ENCODE measurements at regions not wholly inside any gene's neighbourhood (a gene's known extent, or its start where the extent isn't known, plus 50 kb on each side); places are given as distances from the start of the nearest gene placed in this dataset.

DNA sequence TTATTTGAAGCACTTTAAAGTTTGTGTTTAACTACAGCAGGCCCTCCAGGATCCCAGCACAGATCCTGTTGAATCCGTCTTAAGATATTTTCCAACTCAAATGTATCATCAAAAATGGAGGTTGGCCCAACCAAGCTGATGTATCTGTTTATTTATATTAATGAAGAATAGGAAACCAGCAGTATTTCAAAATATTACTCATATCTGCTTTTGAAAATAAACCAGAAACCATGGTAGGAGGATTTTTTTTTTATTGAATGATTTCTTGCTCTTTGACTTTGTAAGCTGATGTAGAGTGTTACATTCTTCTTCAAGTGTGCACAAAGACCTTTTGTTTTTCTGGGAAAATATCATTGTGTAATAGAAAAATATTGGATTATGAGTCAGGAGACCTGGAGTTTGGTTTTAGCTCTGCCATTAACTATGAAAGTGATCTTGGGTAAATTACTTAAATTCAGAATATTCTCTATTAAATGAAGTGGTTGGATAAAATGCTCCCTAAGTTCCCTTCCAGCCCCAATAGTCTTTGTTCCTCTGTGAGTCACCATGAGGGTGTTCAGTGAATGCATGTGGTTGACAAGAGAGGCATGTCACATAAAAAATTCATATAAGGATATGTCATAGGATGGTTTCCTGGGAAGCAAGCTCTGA, 221.3 kb upstream of the GAP43 start:
- ChIA-PET POLR2A (no interaction called here), CTCF (no interaction called here)
- Mint-ChIP-seq H3K27ac (ENCODE audit: unreplicated experiment) (no peak overlapping the region), H3K36me3 (ENCODE audit: insufficient read depth, unreplicated experiment) (no peaks in the 10 kb centered on the region), H3K4me1 (ENCODE audit: low read depth, unreplicated experiment) (no peaks in the 10 kb centered on the region), H3K4me3 (ENCODE audit: unreplicated experiment) (no peak overlapping the region), H3K9me3 (ENCODE audit: unreplicated experiment) (no peaks in the 10 kb centered on the region), H3K27me3 (ENCODE audit: insufficient read depth, unreplicated experiment) (peaks cover 5% of the 10 kb centered on the region)
- Histone ChIP-seq H3K9me3 (no peaks in the 10 kb centered on the region), H3K4me1 (no peaks in the 10 kb centered on the region), H3K27me3 (replicated peaks; ENCODE audit: control insufficient read depth, insufficient read depth, low read length) (no peaks in the 10 kb centered on the region; the same call in 1 of the 2 replicates), H3K4me3 (ENCODE audit: low read depth, low read length) (no peak overlapping the region), H3K36me3 (ENCODE audit: control insufficient read depth, insufficient read depth, low read length) (no peaks in the 10 kb centered on the region)
- intact Hi-C loops (cut with micrococcal nuclease; ENCODE audit: unreplicated experiment) = no loop called here
- TF ChIP-seq, protein P1, sequence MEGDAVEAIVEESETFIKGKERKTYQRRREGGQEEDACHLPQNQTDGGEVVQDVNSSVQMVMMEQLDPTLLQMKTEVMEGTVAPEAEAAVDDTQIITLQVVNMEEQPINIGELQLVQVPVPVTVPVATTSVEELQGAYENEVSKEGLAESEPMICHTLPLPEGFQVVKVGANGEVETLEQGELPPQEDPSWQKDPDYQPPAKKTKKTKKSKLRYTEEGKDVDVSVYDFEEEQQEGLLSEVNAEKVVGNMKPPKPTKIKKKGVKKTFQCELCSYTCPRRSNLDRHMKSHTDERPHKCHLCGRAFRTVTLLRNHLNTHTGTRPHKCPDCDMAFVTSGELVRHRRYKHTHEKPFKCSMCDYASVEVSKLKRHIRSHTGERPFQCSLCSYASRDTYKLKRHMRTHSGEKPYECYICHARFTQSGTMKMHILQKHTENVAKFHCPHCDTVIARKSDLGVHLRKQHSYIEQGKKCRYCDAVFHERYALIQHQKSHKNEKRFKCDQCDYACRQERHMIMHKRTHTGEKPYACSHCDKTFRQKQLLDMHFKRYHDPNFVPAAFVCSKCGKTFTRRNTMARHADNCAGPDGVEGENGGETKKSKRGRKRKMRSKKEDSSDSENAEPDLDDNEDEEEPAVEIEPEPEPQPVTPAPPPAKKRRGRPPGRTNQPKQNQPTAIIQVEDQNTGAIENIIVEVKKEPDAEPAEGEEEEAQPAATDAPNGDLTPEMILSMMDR (IDR thresholded peaks at IDR 0.05; ENCODE audit: insufficient read depth in 1 of 2, low read depth in 1 of 2, low read length in 1 of 2, severe bottlenecking in 1 of 2, unreplicated experiment in 1 of 2) = no peak
- no peak for DNase-seq
- BruUV-seq (replicated peaks) = no TSS peak

DNA sequence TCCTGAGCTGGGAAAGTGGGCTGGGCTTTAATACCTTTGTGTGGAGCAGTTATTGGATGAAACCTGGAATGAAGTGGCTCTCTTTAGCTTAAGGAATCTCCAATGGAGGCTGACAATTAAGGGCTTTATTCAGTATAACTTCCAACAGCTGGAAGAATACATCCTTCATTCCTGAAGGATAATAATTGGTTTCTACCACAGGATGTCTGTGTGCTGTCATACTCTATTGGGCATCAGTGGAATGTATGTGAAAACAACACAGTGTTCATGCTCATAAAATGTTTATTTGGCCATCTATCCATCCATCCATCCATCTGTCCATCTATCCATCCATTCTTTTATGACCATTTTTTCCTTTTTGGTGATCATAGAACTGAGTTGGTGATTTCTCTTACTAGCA, 220.7 kb upstream of the GAP43 start:
- H3K27me3 Mint-ChIP-seq (ENCODE audit: insufficient read depth, unreplicated experiment) = peaks cover 5% of the 10 kb centered on the region
- TF ChIP-seq, protein P1 (IDR thresholded peaks at IDR 0.05; ENCODE audit: insufficient read depth in 1 of 2, low read depth in 1 of 2, low read length in 1 of 2, severe bottlenecking in 1 of 2, unreplicated experiment in 1 of 2) = no peak
- CTCF ChIA-PET = no interaction called here
- Histone ChIP-seq H3K4me3 (ENCODE audit: low read depth, low read length) (no peak overlapping the region), H3K4me1 (no peaks in the 10 kb centered on the region), H3K9me3 (no peaks in the 10 kb centered on the region), H3K27me3 (replicated peaks; ENCODE audit: control insufficient read depth, insufficient read depth, low read length) (no peaks in the 10 kb centered on the region; the same call in 1 of the 2 replicates), H3K36me3 (ENCODE audit: control insufficient read depth, insufficient read depth, low read length) (no peaks in the 10 kb centered on the region)
- no TSS peak for BruUV-seq (replicated peaks)
- H3K4me1 Mint-ChIP-seq (ENCODE audit: low read depth, unreplicated experiment) = no peaks in the 10 kb centered on the region
- H3K36me3 Mint-ChIP-seq (ENCODE audit: insufficient read depth, unreplicated experiment) = no peaks in the 10 kb centered on the region
- POLR2A ChIA-PET = no interaction called here
- DNase-seq = no peak
- H3K9me3 Mint-ChIP-seq (ENCODE audit: unreplicated experiment) = no peaks in the 10 kb centered on the region
- H3K27ac Mint-ChIP-seq (ENCODE audit: unreplicated experiment) = no peak overlapping the region
- no peak overlapping the region for H3K4me3 Mint-ChIP-seq (ENCODE audit: unreplicated experiment)
- intact Hi-C loops (cut with micrococcal nuclease; ENCODE audit: unreplicated experiment) = no loop called here

DNA sequence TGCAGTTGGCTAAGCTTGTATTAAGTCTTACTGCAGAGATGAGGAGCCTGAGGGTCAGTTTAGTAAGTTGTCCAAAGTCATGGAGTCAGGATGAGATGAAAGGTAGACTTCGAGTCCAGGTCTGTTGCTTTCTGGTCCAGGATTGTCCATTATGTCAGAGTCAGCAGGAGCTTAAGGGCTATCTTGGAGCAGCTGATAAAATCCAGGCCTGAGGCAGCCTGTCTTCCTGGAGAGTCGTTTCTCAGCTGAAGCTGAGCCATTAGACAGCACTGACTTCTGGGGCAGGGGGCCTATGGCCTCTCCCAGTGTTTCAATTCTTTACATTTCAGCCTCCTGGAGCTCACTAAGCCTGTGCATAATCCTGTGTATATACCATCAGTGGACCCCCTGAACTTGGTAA, 219.5 kb upstream of the GAP43 start:
- Mint-ChIP-seq H3K9me3 (ENCODE audit: unreplicated experiment) (no peaks in the 10 kb centered on the region), H3K4me1 (ENCODE audit: low read depth, unreplicated experiment) (no peaks in the 10 kb centered on the region), H3K4me3 (ENCODE audit: unreplicated experiment) (no peak overlapping the region), H3K27ac (ENCODE audit: unreplicated experiment) (no peak overlapping the region), H3K27me3 (ENCODE audit: insufficient read depth, unreplicated experiment) (peaks cover 5% of the 10 kb centered on the region), H3K36me3 (ENCODE audit: insufficient read depth, unreplicated experiment) (no peaks in the 10 kb centered on the region)
- TF ChIP-seq, protein P1 (IDR thresholded peaks at IDR 0.05; ENCODE audit: insufficient read depth in 1 of 2, low read depth in 1 of 2, low read length in 1 of 2, severe bottlenecking in 1 of 2, unreplicated experiment in 1 of 2) = no peak
- BruUV-seq (replicated peaks) = no TSS peak
- CTCF ChIA-PET = no interaction called here
- no peaks in the 10 kb centered on the region for H3K9me3 ChIP-seq
- POLR2A ChIA-PET = no interaction called here
- intact Hi-C loops (cut with micrococcal nuclease; ENCODE audit: unreplicated experiment) = no loop called here
- H3K4me3 ChIP-seq (ENCODE audit: low read depth, low read length) = no peak overlapping the region
- no peaks in the 10 kb centered on the region; the same call in 1 of the 2 replicates for H3K27me3 ChIP-seq (replicated peaks; ENCODE audit: control insufficient read depth, insufficient read depth, low read length)
- no peak for DNase-seq
- no peaks in the 10 kb centered on the region for H3K4me1 ChIP-seq
- no peaks in the 10 kb centered on the region for H3K36me3 ChIP-seq (ENCODE audit: control insufficient read depth, insufficient read depth, low read length)
